Keratinocyte (primary cell): ENCODE measurements at regions not wholly inside any gene's neighbourhood (a gene's known extent, or its start where the extent isn't known, plus 50 kb on each side); places are given as distances from the start of the nearest gene placed in this dataset.
A peak's percentile ranks its signal among the peaks of the same experiment; 100 is the strongest.

Experiments used
- DNase-seq: peaks from one replicate; pipeline ENCODE4 v3.0.0-alpha.2; 2011; ENCODE audit warnings: low read depth, missing footprints, low spot score
- FAIRE-seq: peaks from 2 replicates; lab custom pipeline; 2011; peaks lifted over from hg19 to GRCh38; lab: Jason Lieb, UNC
- H2AFZ ChIP-seq: 2 replicates; pipeline ENCODE4 v1.6.0; 2012; ENCODE audit warnings: low read length, control low read depth, inconsistent platforms; ENCODE audit not compliant: control insufficient read depth
- H3K27ac ChIP-seq: 2 replicates; pipeline ENCODE4 v1.5.1; 2011; ENCODE audit warnings: low read length; ENCODE audit not compliant: control insufficient read depth, insufficient read depth
- H3K27me3 ChIP-seq: 3 replicates; pipeline ENCODE4 v1.6.0; 2011; ENCODE audit warnings: low read length; ENCODE audit not compliant: control insufficient read depth, insufficient read depth; ENCODE audit errors: extremely low read depth
- H3K36me3 ChIP-seq, 2 experiments: 2 replicates in 1 of 2; 3 replicates in 1 of 2; pipeline ENCODE4 v1.5.1; 2011; ENCODE audit warnings: low read length in 2 of 2, mild to moderate bottlenecking in 1 of 2; ENCODE audit not compliant: control insufficient read depth in 2 of 2, insufficient read depth in 2 of 2; ENCODE audit errors: extremely low read depth in 1 of 2
- H3K4me1 ChIP-seq: 3 replicates; pipeline ENCODE4 v1.5.1; 2011; ENCODE audit warnings: low read length; ENCODE audit not compliant: control insufficient read depth, insufficient read depth; ENCODE audit errors: extremely low read depth
- H3K4me2 ChIP-seq: 3 replicates; pipeline ENCODE4 v1.6.0; 2011; ENCODE audit warnings: low read depth, low read length; ENCODE audit not compliant: control insufficient read depth, insufficient read depth; ENCODE audit errors: extremely low read depth
- H3K4me3 ChIP-seq, 3 experiments: fragments of 200-600 bp in 1 of 3; sonication (generic) in 1 of 3; 2 replicates in 2 of 3; 3 replicates in 1 of 3; pipeline ENCODE4 v1.5.1; 2011 to 2016; ENCODE audit warnings: low read length in 3 of 3, mild to moderate bottlenecking in 3 of 3, control low read depth in 2 of 3, inconsistent platforms in 1 of 3, low read depth in 1 of 3, mixed read lengths in 1 of 3, mixed run types in 1 of 3, moderate library complexity in 1 of 3; ENCODE audit not compliant: control insufficient read depth in 2 of 3, insufficient read depth in 2 of 3; ENCODE audit errors: extremely low read depth in 1 of 3
- H3K79me2 ChIP-seq: 2 replicates; pipeline ENCODE4 v1.6.0; 2012; ENCODE audit warnings: low read length; ENCODE audit not compliant: control insufficient read depth, insufficient read depth
- H3K9ac ChIP-seq: 3 replicates; pipeline ENCODE4 v1.6.0; 2011; ENCODE audit warnings: low read length; ENCODE audit not compliant: control insufficient read depth, insufficient read depth; ENCODE audit errors: extremely low read depth
- H3K9me1 ChIP-seq: 3 replicates; pipeline ENCODE4 v1.6.0; 2011; ENCODE audit warnings: low read length; ENCODE audit not compliant: control insufficient read depth, insufficient read depth; ENCODE audit errors: extremely low read depth
- H3K9me3 ChIP-seq: 2 replicates; pipeline ENCODE4 v1.5.1; 2012; ENCODE audit warnings: low read depth, low read length; ENCODE audit not compliant: control insufficient read depth
- H4K20me1 ChIP-seq: 3 replicates; pipeline ENCODE4 v1.6.0; 2011; ENCODE audit warnings: low read length; ENCODE audit not compliant: control insufficient read depth, insufficient read depth; ENCODE audit errors: extremely low read depth
- EZH2 ChIP-seq: IDR thresholded peaks from one replicate; pipeline ENCODE4 v1.6.1; 2012; ENCODE audit warnings: inconsistent platforms, mild to moderate bottlenecking, low read length, moderate library complexity
- dilution Hi-C: fragments of 300-500 bp; cut with MboI; formaldehyde crosslinking; loops from one replicate; pipeline ENCODE4 v1.7.0; 2020; ENCODE audit warnings: low sequenced_read_pairs; ENCODE audit not compliant: extremely low pct_ligation_motif_present
- TF ChIP-seq, protein P1 (sequence below), 3 experiments: IDR thresholded peaks in 1 of 3; conservative IDR thresholded peaks in 1 of 3; optimal IDR thresholded peaks in 1 of 3; 2 replicates in 2 of 3; 3 replicates in 1 of 3; pipeline versions ENCODE3 to v1.5.1; 2011; ENCODE audit warnings: low read length in 3 of 3, mild to moderate bottlenecking in 3 of 3, moderate library complexity in 2 of 3, control low read depth in 1 of 3, inconsistent platforms in 1 of 3; ENCODE audit not compliant: insufficient read depth in 2 of 3; ENCODE audit errors: extremely low read depth in 1 of 3

DNA sequence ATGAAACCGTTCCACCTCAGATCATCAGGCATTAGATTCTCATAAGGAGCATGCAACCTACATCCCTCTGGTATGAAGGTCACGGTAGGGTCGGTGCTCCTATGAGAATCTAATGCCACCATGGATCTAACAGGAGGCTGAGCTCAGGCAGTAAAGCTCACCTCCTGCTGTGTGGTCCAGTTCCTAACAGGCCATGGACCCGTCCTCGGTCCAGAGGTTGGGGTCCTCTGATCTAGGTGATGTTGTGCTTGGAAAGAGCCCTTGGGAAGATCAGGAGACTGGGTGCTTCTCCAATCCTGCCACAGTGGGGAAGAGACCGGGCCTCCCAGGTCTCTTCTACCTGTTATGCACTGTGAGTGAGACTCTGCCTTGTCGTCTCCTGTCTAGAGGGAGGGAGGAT is 104.6 kb downstream of the ACKR3 start:
- Histone ChIP-seq H3K27ac (no peak overlapping the region), H3K4me2 (peak overlapping the region; percentile 11), H3K9me3 (no peaks in the 10 kb centered on the region), H3K4me1 (peaks cover 15% of the 10 kb centered on the region), H3K4me3 (no peak overlapping the region), H3K9me1 (no peaks in the 10 kb centered on the region), H2AFZ (no peak overlapping the region), H3K79me2 (no peaks in the 10 kb centered on the region), H3K9ac (no peak overlapping the region), H4K20me1 (no peaks in the 10 kb centered on the region), H3K27me3 (no peaks in the 10 kb centered on the region), H3K36me3 (no peaks in the 10 kb centered on the region)
- no peak for FAIRE-seq
- dilution Hi-C loops = no loop called here
- TF ChIP-seq EZH2 = no peak
- TF ChIP-seq, protein P1, sequence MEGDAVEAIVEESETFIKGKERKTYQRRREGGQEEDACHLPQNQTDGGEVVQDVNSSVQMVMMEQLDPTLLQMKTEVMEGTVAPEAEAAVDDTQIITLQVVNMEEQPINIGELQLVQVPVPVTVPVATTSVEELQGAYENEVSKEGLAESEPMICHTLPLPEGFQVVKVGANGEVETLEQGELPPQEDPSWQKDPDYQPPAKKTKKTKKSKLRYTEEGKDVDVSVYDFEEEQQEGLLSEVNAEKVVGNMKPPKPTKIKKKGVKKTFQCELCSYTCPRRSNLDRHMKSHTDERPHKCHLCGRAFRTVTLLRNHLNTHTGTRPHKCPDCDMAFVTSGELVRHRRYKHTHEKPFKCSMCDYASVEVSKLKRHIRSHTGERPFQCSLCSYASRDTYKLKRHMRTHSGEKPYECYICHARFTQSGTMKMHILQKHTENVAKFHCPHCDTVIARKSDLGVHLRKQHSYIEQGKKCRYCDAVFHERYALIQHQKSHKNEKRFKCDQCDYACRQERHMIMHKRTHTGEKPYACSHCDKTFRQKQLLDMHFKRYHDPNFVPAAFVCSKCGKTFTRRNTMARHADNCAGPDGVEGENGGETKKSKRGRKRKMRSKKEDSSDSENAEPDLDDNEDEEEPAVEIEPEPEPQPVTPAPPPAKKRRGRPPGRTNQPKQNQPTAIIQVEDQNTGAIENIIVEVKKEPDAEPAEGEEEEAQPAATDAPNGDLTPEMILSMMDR (optimal IDR thresholded peaks at IDR 0.05 in 1 of 3, IDR thresholded peaks at IDR 0.05 in 1 of 3, conservative IDR thresholded peaks at IDR 0.05 in 1 of 3; ENCODE audit: extremely low read depth in 1 of 3, insufficient read depth in 2 of 3, low read length in 3 of 3) = no peak
- no peak for DNase-seq

GRCh38 chr2:236674646-236675045 is 105.0 kb downstream of the ACKR3 start:
- FAIRE-seq (no peak), DNase-seq (no peak)
- no peak overlapping the region for H3K9ac ChIP-seq
- H4K20me1 ChIP-seq = no peaks in the 10 kb centered on the region
- no peaks in the 10 kb centered on the region for H3K27me3 ChIP-seq
- peak overlapping the region; percentile 11 for H3K4me2 ChIP-seq
- no peaks in the 10 kb centered on the region for H3K9me3 ChIP-seq
- H3K4me3 ChIP-seq = no peak overlapping the region
- dilution Hi-C loops = no loop called here
- no peaks in the 10 kb centered on the region for H3K36me3 ChIP-seq
- H3K9me1 ChIP-seq = no peaks in the 10 kb centered on the region
- TF ChIP-seq EZH2 = no peak
- TF ChIP-seq, protein P1 (optimal IDR thresholded peaks at IDR 0.05 in 1 of 3, IDR thresholded peaks at IDR 0.05 in 1 of 3, conservative IDR thresholded peaks at IDR 0.05 in 1 of 3; ENCODE audit: extremely low read depth in 1 of 3, insufficient read depth in 2 of 3, low read length in 3 of 3) = no peak
- no peaks in the 10 kb centered on the region for H3K79me2 ChIP-seq
- no peak overlapping the region for H2AFZ ChIP-seq
- H3K27ac ChIP-seq = no peak overlapping the region
- H3K4me1 ChIP-seq = peaks cover 15% of the 10 kb centered on the region
